ENCODE measurements at regions not wholly inside any gene's neighbourhood (a gene's known extent, or its start where the extent isn't known, plus 50 kb on each side); places are given as distances from the start of the nearest gene placed in this dataset.
A peak's percentile ranks its signal among the peaks of the same experiment; 100 is the strongest.

GRCh38 chr4:120139392-120139791 lies 72.7 kb upstream of the MAD2L1 start (continued):
- TF ChIP-seq, protein P1, sequence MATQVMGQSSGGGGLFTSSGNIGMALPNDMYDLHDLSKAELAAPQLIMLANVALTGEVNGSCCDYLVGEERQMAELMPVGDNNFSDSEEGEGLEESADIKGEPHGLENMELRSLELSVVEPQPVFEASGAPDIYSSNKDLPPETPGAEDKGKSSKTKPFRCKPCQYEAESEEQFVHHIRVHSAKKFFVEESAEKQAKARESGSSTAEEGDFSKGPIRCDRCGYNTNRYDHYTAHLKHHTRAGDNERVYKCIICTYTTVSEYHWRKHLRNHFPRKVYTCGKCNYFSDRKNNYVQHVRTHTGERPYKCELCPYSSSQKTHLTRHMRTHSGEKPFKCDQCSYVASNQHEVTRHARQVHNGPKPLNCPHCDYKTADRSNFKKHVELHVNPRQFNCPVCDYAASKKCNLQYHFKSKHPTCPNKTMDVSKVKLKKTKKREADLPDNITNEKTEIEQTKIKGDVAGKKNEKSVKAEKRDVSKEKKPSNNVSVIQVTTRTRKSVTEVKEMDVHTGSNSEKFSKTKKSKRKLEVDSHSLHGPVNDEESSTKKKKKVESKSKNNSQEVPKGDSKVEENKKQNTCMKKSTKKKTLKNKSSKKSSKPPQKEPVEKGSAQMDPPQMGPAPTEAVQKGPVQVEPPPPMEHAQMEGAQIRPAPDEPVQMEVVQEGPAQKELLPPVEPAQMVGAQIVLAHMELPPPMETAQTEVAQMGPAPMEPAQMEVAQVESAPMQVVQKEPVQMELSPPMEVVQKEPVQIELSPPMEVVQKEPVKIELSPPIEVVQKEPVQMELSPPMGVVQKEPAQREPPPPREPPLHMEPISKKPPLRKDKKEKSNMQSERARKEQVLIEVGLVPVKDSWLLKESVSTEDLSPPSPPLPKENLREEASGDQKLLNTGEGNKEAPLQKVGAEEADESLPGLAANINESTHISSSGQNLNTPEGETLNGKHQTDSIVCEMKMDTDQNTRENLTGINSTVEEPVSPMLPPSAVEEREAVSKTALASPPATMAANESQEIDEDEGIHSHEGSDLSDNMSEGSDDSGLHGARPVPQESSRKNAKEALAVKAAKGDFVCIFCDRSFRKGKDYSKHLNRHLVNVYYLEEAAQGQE (IDR thresholded peaks at IDR 0.05; ENCODE audit: unreplicated experiment), result no peak
- TF ChIP-seq EZH2phosphoT487 (IDR thresholded peaks at IDR 0.05; ENCODE audit: unreplicated experiment) (no peak), ETS1 (IDR thresholded peaks at IDR 0.05) (no peak)

DNA sequence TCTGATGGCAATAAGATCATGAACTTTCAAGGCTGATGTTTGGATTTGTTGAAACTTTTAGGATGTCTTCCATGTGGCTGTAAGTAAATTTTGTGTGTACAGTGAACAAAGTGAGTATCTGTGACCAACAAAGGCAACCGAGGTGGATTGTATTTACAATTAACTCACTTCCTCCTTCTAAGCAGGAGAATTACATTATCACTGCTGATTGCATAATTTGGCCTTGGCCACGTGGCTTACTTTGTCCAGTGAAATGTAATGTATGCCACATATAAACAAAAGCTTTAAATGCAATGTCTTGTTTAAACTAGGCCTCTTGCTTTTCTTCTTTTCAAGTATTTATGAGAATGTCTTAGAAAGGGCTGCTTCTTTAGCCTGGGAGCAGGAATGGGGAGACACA lies 66.3 kb upstream of the MAD2L1 start:
- Histone ChIP-seq H4K20me1 (replicated peaks; ENCODE audit: insufficient read depth) (no peaks in the 10 kb centered on the region), H2AFZ (peak overlapping the region; percentile 19; the same call in 1 of the 2 replicates), H3K9me2 (ENCODE audit: insufficient read depth) (0 out of 2 replicates have a peak, but pooled peaks cover 2% of the 10 kb centered on the region), H3K36me3 (ENCODE audit: insufficient read depth) (no peaks in the 10 kb centered on the region), H3K4me2 (no peak overlapping the region), H3K4me3 (no peak overlapping the region), H3K79me2 (replicated peaks; ENCODE audit: insufficient read depth) (no peaks in the 10 kb centered on the region), H3K4me1 (ENCODE audit: insufficient read depth) (no peaks in the 10 kb centered on the region), H3K27ac (ENCODE audit: low read depth) (no peak overlapping the region), H3F3A (replicated peaks; ENCODE audit: low read depth) (no peaks in the 10 kb centered on the region), H3K27me3 (ENCODE audit: insufficient read depth) (no peaks in the 10 kb centered on the region)
- Mint-ChIP-seq H3K27ac (no peak overlapping the region), H3K36me3 (ENCODE audit: low read depth) (no peaks in the 10 kb centered on the region), H3K9me3 (no peaks in the 10 kb centered on the region), H3K4me1 (no peaks in the 10 kb centered on the region), H3K4me3 (no peak overlapping the region), H3K27me3 (ENCODE audit: insufficient read depth, low read depth, poor library complexity) (no peaks in the 10 kb centered on the region)
- DNase-seq (ENCODE audit: low spot score), result no peak
- TF ChIP-seq ETS1 (IDR thresholded peaks at IDR 0.05) (no peak), JUNB (IDR thresholded peaks at IDR 0.05; ENCODE audit: unreplicated experiment) (no peak), ZNF331 (CRISPR knock-in tag; IDR thresholded peaks at IDR 0.05; ENCODE audit: low read depth) (no peak), EZH2 (IDR thresholded peaks at IDR 0.05; ENCODE audit: low read depth, unreplicated experiment) (no peak), CTCF (conservative IDR thresholded peaks at IDR 0.05; ENCODE audit: low read depth in 2 of 2) (no peak)
- TF ChIP-seq, protein P2, sequence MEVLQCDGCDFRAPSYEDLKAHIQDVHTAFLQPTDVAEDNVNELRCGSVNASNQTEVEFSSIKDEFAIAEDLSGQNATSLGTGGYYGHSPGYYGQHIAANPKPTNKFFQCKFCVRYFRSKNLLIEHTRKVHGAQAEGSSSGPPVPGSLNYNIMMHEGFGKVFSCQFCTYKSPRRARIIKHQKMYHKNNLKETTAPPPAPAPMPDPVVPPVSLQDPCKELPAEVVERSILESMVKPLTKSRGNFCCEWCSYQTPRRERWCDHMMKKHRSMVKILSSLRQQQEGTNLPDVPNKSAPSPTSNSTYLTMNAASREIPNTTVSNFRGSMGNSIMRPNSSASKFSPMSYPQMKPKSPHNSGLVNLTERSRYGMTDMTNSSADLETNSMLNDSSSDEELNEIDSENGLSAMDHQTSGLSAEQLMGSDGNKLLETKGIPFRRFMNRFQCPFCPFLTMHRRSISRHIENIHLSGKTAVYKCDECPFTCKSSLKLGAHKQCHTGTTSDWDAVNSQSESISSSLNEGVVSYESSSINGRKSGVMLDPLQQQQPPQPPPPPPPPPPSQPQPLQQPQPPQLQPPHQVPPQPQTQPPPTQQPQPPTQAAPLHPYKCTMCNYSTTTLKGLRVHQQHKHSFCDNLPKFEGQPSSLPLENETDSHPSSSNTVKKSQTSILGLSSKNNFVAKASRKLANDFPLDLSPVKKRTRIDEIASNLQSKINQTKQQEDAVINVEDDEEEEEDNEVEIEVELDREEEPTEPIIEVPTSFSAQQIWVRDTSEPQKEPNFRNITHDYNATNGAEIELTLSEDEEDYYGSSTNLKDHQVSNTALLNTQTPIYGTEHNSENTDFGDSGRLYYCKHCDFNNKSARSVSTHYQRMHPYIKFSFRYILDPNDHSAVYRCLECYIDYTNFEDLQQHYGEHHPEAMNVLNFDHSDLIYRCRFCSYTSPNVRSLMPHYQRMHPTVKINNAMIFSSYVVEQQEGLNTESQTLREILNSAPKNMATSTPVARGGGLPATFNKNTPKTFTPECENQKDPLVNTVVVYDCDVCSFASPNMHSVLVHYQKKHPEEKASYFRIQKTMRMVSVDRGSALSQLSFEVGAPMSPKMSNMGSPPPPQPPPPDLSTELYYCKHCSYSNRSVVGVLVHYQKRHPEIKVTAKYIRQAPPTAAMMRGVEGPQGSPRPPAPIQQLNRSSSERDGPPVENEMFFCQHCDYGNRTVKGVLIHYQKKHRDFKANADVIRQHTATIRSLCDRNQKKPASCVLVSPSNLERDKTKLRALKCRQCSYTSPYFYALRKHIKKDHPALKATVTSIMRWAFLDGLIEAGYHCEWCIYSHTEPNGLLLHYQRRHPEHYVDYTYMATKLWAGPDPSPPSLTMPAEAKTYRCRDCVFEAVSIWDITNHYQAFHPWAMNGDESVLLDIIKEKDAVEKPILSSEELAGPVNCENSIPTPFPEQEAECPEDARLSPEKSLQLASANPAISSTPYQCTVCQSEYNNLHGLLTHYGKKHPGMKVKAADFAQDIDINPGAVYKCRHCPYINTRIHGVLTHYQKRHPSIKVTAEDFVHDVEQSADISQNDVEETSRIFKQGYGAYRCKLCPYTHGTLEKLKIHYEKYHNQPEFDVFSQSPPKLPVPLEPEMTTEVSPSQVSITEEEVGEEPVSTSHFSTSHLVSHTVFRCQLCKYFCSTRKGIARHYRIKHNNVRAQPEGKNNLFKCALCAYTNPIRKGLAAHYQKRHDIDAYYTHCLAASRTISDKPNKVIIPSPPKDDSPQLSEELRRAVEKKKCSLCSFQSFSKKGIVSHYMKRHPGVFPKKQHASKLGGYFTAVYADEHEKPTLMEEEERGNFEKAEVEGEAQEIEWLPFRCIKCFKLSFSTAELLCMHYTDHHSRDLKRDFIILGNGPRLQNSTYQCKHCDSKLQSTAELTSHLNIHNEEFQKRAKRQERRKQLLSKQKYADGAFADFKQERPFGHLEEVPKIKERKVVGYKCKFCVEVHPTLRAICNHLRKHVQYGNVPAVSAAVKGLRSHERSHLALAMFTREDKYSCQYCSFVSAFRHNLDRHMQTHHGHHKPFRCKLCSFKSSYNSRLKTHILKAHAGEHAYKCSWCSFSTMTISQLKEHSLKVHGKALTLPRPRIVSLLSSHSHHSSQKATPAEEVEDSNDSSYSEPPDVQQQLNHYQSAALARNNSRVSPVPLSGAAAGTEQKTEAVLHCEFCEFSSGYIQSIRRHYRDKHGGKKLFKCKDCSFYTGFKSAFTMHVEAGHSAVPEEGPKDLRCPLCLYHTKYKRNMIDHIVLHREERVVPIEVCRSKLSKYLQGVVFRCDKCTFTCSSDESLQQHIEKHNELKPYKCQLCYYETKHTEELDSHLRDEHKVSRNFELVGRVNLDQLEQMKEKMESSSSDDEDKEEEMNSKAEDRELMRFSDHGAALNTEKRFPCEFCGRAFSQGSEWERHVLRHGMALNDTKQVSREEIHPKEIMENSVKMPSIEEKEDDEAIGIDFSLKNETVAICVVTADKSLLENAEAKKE (CRISPR knock-in tag; IDR thresholded peaks at IDR 0.05), result no peak
- no peak for ATAC-seq
